ENCODE measurements at regions not wholly inside any gene's neighbourhood (a gene's known extent, or its start where the extent isn't known, plus 50 kb on each side); places are given as distances from the start of the nearest gene placed in this dataset.

DNA sequence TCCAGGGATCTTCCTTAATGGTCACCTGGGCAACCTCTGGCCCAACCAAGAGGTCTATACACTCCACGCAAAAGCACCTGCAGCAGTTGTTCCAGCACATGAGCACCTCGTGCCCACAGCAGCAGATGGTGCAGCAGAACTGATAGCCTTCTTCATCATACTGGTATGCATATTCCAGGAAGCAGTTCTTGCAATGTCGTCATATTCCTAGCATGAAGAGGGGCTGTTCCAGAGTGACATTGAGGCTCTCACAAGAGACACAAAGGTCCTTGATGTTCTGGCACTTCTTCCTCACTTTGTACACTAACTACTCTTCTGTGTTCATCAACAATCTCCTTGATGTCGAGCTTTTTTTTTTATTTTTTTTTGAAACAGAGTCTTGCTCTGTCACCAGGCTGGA is 386.2 kb downstream of the MEIS1 start:
- peak; percentile 63 for TF ChIP-seq MAFK (IDR thresholded peaks at IDR 0.05; ENCODE audit: low read depth, low read length)
- no peak for TF ChIP-seq POLR2A (IDR thresholded peaks at IDR 0.05; ENCODE audit: low read depth, low read length)
- TF ChIP-seq, protein P1, sequence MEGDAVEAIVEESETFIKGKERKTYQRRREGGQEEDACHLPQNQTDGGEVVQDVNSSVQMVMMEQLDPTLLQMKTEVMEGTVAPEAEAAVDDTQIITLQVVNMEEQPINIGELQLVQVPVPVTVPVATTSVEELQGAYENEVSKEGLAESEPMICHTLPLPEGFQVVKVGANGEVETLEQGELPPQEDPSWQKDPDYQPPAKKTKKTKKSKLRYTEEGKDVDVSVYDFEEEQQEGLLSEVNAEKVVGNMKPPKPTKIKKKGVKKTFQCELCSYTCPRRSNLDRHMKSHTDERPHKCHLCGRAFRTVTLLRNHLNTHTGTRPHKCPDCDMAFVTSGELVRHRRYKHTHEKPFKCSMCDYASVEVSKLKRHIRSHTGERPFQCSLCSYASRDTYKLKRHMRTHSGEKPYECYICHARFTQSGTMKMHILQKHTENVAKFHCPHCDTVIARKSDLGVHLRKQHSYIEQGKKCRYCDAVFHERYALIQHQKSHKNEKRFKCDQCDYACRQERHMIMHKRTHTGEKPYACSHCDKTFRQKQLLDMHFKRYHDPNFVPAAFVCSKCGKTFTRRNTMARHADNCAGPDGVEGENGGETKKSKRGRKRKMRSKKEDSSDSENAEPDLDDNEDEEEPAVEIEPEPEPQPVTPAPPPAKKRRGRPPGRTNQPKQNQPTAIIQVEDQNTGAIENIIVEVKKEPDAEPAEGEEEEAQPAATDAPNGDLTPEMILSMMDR (conservative IDR thresholded peaks at IDR 0.05; ENCODE audit: low read depth, low read length), result no peak
- no peak for TF ChIP-seq CEBPB (IDR thresholded peaks at IDR 0.05; ENCODE audit: low read depth, low read length)
- TF ChIP-seq CHD1 (IDR thresholded peaks at IDR 0.05; ENCODE audit: low read depth, low read length), result no peak
- TF ChIP-seq ELK1 (IDR thresholded peaks at IDR 0.05; ENCODE audit: borderline replicate concordance, low read depth, low read length), result no peak
- no peak for TF ChIP-seq USF2 (IDR thresholded peaks at IDR 0.05; ENCODE audit: low read depth, low read length)
- TF ChIP-seq MXI1 (IDR thresholded peaks at IDR 0.05; ENCODE audit: borderline replicate concordance, low read depth, low read length), result no peak
- no peak for TF ChIP-seq RAD21 (IDR thresholded peaks at IDR 0.05; ENCODE audit: low read length)
- no peak for TF ChIP-seq FOS (IDR thresholded peaks at IDR 0.05; ENCODE audit: low read depth, low read length)

Measured in IMR-90 (cell line).